ENCODE measurements at regions not wholly inside any gene's neighbourhood (a gene's known extent, or its start where the extent isn't known, plus 50 kb on each side); places are given as distances from the start of the nearest gene placed in this dataset.

- TF ChIP-seq CTCF (IDR thresholded peaks at IDR 0.05), result no peak
- TF ChIP-seq POLR2A (IDR thresholded peaks at IDR 0.05), result no peak
Measured at GRCh38 chr2:146597291-146597690, 1247.5 kb upstream of the ACVR2A start.

Data from testis (tissue), 2 donors.